NCI-H2227 (cell line): ENCODE measurements at regions not wholly inside any gene's neighbourhood (a gene's known extent, or its start where the extent isn't known, plus 50 kb on each side); places are given as distances from the start of the nearest gene placed in this dataset.
A peak's percentile ranks its signal among the peaks of the same experiment; 100 is the strongest.
"Not testable (repeated sequence)": the region's sequence is repeated elsewhere in the genome, so short reads cannot be mapped to it uniquely, and the experiment has no call there.

Experiments
- DNase-seq: peaks from one replicate; lab custom pipeline; 2025; ENCODE audit not compliant: unreplicated experiment; lab: John Stamatoyannopoulos, UW

DNA sequence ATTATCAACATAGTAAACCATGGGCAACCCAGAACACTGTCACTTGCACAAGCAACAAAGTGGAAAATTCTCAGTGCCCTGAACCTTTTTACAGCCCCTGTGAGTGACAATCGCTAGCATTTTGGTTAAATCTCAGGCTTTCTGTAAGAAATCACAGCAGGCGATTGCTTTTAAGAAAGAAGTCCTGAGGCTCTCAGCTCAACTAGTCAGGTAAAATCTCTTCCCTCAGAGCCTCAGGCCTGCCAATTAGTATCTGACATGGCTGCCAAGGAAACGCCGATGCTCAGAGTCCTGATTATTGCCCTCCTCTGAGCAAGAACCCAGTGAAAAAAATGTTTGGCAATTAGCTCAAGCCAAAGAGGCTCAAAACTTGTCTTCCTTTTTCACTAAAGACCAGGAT lies 530.8 kb downstream of the DIPK2A start:
- peak; percentile 10 for DNase-seq

DNA sequence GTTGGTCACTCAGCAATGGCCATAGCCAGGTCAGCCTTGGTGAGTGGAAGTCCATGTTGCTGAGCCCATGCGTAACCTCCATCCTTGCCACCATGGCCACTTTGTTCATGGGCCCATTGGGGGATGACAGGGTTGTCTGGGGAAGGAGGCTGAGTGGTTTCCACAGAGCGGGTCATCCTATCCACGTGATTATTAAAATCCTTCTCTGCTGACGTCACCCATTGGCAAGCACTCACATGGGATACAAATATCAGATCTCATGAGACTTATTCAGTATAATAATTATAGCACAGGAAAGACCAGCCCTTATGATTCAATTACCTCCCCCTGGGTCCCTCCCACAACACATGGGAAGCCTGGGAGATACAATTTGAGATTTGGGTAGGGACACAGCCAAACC lies 534.8 kb downstream of the DIPK2A start:
- not testable (repeated sequence) for DNase-seq

DNA sequence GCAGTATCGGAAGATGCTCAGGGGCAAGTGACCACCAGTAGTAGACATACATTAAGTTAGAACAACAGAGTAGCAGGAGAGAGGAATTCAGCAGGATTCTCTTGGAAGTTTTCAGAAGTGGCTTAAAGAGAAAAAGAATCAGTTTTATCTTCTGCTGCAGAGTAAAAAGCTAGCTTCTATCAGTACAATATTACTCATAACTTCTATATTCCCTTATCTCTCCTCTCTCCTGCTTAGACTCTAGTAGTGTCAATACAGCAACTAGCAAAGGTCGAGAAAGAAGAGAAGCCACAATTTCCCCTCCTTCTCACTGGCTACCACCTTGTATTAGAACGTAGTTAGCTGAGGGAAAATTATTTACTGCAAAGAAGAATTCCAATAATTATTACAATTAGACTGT lies 539.7 kb downstream of the DIPK2A start:
- DNase-seq: no peak

DNA sequence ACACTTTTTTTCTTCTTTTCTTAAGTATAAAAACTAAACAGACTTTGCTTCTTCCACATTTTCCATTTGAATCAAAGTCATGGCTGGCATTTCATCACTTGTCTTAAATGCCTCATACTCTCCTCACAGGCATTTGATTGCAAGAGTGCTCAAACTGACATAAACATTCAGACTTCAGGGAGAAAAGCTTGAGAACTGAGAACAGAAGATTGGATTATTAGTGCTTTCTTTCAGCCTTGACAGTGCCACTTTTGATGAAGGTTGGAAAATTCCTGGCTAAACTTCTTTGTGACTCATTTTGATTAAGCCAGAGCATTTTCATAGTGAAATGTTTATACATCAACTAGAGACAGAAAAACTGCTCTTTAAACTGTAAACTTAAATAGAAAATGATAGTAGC lies 544.4 kb downstream of the DIPK2A start:
- DNase-seq: no peak

DNA sequence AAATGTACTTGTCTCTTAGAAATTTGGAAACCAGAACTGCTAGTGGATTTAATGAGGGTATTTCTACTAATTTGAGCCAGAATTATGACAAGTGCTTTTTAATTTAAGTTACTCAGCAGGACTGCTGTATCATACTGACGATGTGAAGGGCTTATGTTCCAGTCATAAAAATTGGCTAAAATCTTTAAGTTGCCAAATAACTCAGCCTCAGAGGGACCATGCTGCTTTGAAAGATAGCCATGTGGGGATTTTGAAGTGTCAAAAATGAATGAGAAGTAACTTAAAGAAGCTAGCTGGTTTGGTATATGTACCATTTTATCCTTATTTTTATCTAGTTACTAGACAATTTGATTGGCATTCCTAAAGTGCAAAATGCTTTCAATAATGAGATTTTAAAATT lies 545.0 kb downstream of the DIPK2A start:
- DNase-seq: no peak

DNA sequence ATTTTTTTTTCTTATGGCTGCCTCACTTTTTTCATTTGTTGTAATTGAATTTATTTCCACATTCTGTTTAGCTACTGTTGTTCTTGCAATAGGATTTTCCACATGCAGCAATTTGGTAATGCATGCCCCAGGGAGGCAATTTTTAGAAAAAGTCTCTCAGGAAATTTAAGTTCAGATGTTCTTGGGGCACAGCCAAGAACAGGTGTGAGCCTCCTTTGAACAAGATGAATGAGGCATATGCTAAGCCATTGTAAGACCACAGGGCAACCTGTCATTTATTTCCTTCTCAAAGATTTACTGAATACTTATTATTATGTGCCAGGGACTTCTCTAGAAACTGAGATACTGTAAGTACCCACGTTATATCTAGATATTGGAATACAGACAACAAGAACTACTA lies 549.5 kb downstream of the DIPK2A start:
- DNase-seq: no peak

DNA sequence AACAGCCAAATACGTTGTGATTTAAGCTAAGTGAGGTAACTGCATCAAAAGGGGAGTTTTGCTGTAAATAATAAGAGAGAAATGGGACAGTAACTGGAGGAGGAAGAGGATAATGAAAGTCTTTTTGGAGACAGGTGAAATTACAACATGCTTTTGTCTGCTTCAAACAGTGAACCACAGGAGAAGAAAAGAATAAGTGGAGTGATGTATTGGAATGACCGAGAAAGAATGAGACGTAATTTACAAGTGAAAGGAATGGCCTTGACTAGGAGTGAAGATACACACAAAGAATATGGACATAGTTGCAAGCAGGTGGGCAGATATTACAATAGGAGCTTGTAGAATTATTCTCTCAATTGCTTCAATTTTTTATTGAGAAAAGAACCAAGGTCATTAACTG lies 550.8 kb downstream of the DIPK2A start:
- DNase-seq: no peak

DNA sequence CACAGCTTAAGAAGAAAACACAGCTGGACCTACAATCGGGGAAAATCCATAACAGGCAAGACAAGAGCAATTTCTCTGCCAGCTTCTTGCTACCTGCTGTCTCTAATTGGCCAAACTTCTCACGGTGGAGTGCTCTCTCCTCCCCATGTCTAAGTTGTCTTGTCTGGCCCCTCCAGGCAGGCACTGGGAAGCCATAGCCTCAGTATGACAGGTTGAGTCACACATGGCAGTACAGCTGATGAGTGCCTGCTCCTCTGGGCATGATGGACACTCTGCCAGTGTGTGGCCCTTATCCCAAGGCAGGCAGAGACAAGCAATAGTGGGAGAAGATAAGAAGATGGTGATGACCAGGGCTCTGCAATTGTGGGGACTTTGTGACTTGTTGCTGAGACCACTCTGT lies 551.8 kb downstream of the DIPK2A start:
- DNase-seq: no peak

DNA sequence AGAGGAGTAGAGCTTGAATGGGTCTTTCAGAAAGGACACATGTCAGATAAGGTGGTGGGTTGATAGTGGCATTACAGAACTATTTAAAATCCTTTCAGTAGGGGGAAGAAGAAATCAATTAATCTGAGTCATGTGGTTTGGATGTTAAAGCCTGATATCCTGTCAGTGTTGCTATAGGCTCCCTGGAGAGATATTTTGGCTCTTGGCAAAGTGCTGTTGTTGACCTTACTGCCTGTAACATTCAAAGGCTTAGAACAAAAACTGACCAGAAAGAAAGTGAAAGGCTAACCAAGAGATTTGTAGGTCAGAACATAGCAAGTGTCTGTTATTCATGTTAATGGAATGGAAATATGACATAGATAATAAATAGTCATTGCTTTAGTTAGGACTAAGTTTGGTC lies 552.9 kb downstream of the DIPK2A start:
- DNase-seq: no peak

DNA sequence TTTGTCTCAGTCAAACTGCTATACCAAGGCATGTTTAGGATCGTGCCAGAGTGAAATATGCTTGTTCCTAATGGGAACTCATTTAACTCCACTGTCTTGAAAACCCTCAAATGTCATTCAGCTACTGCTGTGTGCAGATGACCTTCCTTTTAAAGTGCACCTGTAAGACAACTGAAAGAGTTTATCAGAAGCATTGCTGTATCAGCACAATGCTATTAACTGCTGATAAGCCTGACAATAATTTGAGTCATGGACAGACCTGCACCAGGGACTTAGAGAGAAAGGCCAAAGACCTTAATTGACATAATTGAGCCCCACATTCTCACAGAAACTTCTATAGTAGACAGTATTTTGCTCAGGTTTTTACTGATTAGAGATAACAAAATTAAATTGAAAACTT lies 557.9 kb downstream of the DIPK2A start:
- DNase-seq: no peak

DNA sequence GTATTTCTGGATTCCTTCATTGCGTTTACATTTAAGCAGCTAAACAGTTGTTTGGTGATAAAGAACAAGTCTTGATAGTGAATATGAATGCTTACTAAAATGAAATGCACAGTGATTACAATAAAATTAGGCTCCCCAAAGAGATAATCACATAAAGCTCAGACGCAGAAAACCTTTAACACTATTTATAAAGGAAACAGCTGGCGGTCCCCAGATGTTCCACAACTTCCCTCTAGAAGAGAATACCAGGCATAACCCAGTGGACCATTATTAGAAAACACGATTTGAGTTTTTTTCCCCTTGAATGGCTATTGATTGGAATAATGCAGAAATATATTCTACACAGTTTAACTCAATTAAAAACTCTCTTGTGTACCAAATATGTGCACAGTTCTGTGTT lies 573.2 kb downstream of the DIPK2A start:
- peak; percentile 40 for DNase-seq

DNA sequence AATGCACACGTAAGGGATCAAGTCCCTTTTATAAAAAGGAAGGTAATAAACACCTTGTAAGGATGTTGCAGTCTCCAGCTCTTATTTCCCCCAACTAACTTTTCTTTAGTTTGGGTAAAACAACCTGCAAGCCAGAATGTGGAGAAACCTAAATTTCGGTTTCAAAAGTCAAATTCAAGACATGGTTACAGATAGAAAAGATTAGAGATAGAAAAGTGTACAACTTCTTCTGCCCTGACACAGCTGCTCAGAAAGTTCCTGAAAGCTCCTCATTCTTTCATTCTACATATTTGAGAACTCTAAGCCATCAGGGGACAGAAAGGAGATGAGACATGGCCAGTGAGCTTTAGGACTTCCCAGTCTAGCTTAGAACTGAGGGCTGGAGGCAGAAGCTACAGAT lies 574.9 kb downstream of the DIPK2A start:
- no peak for DNase-seq

DNA sequence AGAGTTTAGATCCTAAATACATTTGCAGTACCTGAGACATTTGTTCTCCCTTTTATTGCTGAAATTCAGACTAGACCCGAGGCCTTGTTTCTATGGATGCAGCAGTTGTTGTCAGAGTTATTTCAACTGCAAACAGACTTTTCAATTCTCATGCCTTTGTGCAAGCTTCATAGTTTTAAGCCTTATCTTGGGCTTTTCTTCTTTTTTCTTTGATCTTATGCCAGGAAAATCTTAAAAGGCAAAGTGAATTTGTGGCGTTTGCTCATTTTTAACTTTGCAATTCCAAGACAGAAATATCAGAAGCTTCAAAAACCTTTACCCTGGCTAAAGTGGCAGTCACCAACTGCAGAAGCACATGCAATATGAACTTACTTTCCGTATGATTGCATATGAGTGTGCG lies 576.7 kb downstream of the DIPK2A start:
- no peak for DNase-seq

DNA sequence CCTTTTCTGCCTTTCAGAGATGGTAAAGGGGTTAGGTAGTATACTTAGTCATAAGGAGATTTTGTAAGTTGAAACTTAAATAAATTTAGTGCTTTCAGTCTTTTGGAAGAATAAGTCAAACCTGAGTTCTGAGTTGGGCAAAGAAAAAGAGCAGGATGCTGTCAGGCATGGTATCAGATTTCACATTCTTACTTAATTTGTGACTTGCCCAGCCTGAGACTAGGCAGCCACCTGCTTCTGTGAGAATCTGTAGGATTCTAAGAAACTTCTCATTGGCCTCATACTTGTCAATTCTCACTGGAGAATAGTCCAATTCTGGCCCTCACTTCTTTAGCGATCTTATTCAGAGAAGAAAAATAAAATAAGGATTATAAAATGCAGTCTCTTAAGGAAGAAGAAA lies 577.5 kb downstream of the DIPK2A start:
- no peak for DNase-seq

DNA sequence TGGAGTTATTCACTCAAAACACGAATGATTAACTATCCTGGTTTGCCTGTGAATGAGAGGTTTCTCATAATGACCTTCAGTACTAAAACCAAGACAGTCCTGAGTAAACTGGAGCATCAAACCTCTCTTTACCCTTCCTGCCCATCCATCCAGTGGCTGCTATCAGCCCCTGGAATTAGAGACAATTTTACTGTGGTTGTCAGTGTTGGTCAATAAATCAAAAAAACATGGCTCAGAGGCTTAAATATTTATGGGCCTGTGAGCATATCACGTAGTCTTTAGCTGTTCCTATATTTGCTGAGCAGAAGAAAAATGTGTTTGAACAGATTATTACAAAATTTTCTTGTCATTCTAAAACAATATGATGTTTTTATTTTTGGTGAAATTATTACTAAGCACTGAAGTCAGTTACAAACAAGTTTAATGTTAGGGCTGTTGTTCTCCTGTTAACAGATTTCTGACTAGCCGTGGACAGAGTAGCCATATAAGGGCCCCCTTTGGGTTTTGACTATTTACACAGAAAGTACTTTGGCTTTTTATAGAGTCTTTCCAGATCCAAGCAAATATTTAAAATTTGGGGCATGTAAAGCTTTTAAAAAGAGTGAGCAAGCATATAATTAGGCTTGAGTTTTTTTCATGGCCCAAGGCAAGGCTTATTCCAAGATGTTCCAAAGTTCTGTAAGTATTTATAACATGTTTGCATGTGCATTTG lies 580.9 kb downstream of the DIPK2A start:
- no peak for DNase-seq

DNA sequence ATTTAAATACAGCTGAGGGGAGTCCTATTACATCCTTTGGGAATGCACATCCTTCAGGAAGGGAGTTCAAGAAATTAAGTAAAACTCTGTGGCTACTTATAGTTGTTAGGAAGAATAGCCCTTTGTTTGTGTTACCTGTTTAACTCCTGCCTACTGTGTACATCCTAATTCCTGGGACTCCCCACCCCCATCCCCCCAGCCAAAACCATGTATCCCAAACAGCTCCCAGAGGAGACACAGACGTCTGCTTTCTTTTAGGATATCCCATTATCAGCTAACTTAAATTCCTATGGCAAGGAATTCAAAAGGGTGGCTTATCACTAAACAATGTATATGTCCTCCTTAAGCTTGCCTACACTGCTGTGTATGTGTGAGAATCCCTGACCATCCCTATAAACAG lies 581.7 kb downstream of the DIPK2A start:
- DNase-seq: no peak

DNA sequence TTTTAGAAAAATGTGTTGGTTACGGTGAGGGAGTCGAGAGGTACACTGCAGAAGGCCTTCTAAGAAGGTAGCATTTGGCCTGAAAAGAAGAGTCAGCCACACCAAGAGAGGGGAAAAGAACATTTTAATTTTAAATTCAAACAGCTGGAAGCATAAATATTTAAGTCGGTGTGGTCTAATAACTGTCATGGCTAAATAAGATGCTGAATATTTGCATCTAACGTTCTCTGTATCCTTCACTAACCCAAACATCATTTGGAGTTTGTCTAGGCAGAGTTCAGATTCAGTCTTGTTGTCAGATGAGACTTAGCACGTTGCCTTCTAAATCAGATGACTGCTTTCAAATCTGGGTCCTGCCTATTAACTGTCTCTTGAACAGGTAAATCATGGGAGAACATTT lies 583.3 kb downstream of the DIPK2A start:
- DNase-seq: no peak

DNA sequence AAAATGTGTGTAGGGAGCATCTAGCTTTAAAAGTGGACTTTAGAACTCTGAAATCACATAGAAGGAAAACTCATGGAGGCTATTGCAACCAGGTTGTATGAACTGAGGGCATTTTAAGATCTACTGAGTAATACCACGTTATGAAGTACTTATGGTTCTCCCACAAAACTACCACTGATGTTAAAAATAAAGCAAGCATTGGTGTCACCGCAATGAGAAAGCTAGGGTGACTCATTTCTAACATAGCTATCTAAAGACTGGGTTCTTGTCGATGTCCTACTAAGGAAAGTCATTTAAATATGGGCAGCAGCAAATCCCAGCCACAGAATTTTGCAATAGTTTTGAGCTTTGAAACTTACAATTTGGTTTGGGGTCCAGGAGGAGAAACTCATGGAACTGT lies 584.8 kb downstream of the DIPK2A start:
- no peak for DNase-seq

DNA sequence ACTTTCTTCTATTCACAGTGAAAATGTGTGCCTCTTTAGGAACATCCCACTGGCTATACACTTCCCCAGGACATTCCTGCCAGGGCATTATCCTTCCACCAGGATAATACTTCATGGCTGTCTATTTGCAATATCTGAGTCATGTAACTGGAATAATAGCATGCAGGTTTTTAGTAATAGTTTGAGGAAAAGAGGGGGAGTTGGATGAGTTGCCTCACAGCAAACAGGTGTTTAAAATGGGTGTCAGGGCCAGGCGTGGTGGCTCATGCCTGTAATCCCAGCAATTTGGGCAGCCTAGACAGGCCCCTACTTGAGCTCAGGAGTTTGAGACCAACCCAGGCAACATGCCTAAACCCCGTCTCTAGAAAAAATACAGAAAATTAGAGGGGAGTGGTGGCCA lies 585.9 kb downstream of the DIPK2A start:
- no peak for DNase-seq

DNA sequence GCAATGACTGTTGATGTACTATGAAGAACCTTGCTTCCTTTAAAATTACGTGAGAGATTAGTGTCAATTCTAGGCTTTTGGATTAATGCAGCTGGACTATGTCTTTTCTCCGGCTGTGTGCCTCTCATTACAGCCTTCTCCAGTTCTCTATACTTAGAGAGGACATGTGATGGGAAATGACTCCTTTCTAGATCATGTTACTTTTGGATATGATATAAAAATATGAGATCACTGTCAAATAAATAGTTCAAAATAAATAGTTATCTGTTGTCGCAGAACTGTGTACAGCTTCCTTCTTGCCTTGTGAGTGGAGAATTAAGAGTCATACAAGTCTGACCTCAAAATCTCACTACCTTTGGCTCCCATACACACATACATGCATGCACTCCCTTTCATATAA lies 592.4 kb downstream of the DIPK2A start:
- DNase-seq: no peak

DNA sequence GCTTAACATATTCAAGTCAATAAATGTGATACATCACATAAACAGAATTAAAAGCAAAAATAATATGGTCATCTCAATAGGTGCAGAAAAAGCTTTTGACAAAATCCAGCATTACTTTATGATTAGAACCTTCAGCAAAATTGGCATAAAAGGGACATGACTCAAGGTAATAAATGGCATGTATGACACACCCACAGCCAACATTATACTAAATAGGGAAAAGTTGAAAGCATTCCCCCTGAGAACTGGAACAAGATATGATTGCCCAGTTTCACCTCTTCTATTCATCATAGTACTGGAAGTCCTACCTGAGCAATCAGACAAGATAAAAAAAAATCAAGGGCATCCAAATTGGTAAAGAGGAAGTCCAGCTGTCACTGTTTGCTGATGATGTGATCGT lies 594.7 kb downstream of the DIPK2A start:
- no peak for DNase-seq

DNA sequence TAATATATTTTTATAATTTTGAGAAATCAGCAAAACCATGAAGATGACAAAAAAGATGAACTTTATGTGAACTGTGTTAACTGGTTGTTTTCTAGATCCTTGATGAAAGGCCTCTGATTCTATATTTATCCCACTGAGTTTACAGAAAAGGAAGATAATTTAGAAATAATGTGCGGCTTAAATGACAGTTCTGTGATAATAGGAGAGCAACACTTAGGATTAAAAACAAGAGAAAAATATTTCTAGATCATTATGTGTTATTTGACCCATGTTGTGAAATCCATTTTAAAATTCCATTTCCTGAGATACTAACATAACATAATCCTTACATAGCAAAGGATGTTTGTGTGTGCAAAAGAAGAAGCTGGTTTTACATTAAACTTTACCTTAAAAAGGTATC lies 598.0 kb downstream of the DIPK2A start:
- no peak for DNase-seq

DNA sequence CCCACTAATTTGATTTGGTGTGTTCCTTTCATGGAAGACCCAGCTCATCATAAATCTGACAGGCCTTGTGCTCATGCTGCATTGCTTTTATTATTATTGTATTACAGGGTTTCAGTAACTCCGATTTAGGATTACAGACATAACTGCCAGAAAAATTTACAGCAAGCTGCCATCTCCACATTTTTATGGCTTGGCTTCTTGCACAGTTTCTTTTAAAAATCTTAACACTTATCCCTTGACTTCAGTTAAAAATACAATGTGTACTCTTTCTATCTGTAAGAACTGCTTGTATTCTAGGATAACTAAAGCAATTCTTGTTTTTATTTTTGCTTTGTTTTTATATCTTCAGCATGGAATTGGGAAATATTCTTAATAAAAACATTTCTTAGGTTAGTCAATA lies 612.2 kb downstream of the DIPK2A start:
- no peak for DNase-seq

DNA sequence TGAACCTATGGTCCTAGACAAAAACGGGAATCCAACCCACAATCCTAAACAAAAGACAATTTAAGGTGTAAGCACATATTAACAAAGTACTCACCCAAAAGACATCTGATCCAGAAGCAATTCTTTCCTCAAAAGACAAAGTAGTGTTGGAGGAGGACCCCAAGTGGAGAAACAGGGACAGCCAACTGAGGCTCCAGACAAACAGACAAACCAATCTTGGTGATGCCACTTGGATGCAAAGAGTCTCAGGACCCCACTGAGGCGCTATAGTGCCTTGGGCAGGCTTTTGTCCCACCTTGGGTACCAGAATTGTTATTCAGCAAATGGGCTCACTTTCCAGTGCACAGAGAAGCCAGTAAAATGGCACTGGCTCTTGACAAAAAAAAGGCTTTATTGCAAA lies 613.8 kb downstream of the DIPK2A start:
- no peak for DNase-seq
